PFSK-1 (cell line): ENCODE measurements at regions not wholly inside any gene's neighbourhood (a gene's known extent, or its start where the extent isn't known, plus 50 kb on each side); places are given as distances from the start of the nearest gene placed in this dataset.

Source experiments
- FOXP2 ChIP-seq: optimal IDR thresholded peaks from 2 replicates; pipeline ENCODE3; 2011; ENCODE audit warnings: borderline replicate concordance, control low read depth, inconsistent platforms; ENCODE audit not compliant: insufficient read depth; ENCODE audit errors: extremely low read length, extremely low read depth
- POLR2AphosphoS5 ChIP-seq: IDR thresholded peaks from 2 replicates; pipeline ENCODE4 v1.6.1; 2012; ENCODE audit warnings: low read depth, mild to moderate bottlenecking, control low read depth, low read length, moderate library complexity
- REST ChIP-seq, 2 experiments: IDR thresholded peaks; 2 replicates each; pipeline versions ENCODE4 v1.6.1 to v1.8.0; 2011 to 2012; ENCODE audit warnings: low read depth in 2 of 2, low read length in 2 of 2, control low read depth in 1 of 2, inconsistent platforms in 1 of 2, mild to moderate bottlenecking in 1 of 2, moderate library complexity in 1 of 2; ENCODE audit not compliant: insufficient read depth in 1 of 2
- SIN3A ChIP-seq: IDR thresholded peaks from 2 replicates; pipeline ENCODE4 v1.6.1; 2012; ENCODE audit warnings: mild to moderate bottlenecking, low read length, moderate library complexity, borderline replicate concordance; ENCODE audit not compliant: insufficient read depth
- TAF1 ChIP-seq: IDR thresholded peaks from 2 replicates; pipeline ENCODE4 v1.6.1; 2012; ENCODE audit warnings: low read length, control low read depth, borderline replicate concordance; ENCODE audit not compliant: insufficient read depth

- TF ChIP-seq TAF1 (no peak), FOXP2 (no peak), POLR2AphosphoS5 (no peak), REST (IDR thresholded peaks at IDR 0.05; ENCODE audit: insufficient read depth in 1 of 2, low read depth in 2 of 2, low read length in 2 of 2) (no peak), SIN3A (no peak)
These were observed 132.1 kb downstream of the MAIP1 start for GRCh38 chr2:200087451-200087850.

GRCh38 chr2:200089040-200089755, 133.8 kb downstream of the MAIP1 start:
- no peak for TF ChIP-seq TAF1
- TF ChIP-seq POLR2AphosphoS5 = no peak
- TF ChIP-seq REST (IDR thresholded peaks at IDR 0.05; ENCODE audit: insufficient read depth in 1 of 2, low read depth in 2 of 2, low read length in 2 of 2) = no peak
- no peak for TF ChIP-seq SIN3A
- no peak for TF ChIP-seq FOXP2

- TF ChIP-seq POLR2AphosphoS5 (no peak), REST (IDR thresholded peaks at IDR 0.05; ENCODE audit: insufficient read depth in 1 of 2, low read depth in 2 of 2, low read length in 2 of 2) (no peak), FOXP2 (no peak), SIN3A (no peak), TAF1 (no peak)
These were observed 134.4 kb downstream of the MAIP1 start for GRCh38 chr2:200089756-200090109.

GRCh38 chr2:200090683-200091082, 135.3 kb downstream of the MAIP1 start:
- TF ChIP-seq FOXP2 (no peak), SIN3A (no peak), REST (IDR thresholded peaks at IDR 0.05; ENCODE audit: insufficient read depth in 1 of 2, low read depth in 2 of 2, low read length in 2 of 2) (peak in 1 of 2 experiments; percentile 64; a peak in 1 of 4 replicates), TAF1 (no peak), POLR2AphosphoS5 (no peak)
